MM.1S (cell line): ENCODE measurements at regions not wholly inside any gene's neighbourhood (a gene's known extent, or its start where the extent isn't known, plus 50 kb on each side); places are given as distances from the start of the nearest gene placed in this dataset.

Experiments
- DNase-seq: peaks from one replicate; pipeline ENCODE4 v3.0.0-alpha.2; 2015
- H2AFZ ChIP-seq: fragments of 300-600 bp; sonication (generic); 2 replicates; pipeline ENCODE4 v1.6.0; 2016; ENCODE audit warnings: antibody characterized with exemption, low read length
- H3F3A ChIP-seq: fragments of 300-600 bp; sonication (generic); 2 replicates; pipeline ENCODE4 v1.6.1; 2016; ENCODE audit warnings: mild to moderate bottlenecking, antibody characterized with exemption, low read length, moderate library complexity, mixed read lengths; ENCODE audit not compliant: insufficient read depth
- H3K27ac ChIP-seq: fragments of 300-600 bp; sonication (generic); 2 replicates; pipeline ENCODE4 v1.5.1; 2016; ENCODE audit warnings: mild to moderate bottlenecking, low read length
- H3K27me3 ChIP-seq: fragments of 300-600 bp; sonication (generic); replicated peaks from 2 replicates; pipeline ENCODE4 v1.6.0; 2016; ENCODE audit warnings: low read length; ENCODE audit not compliant: insufficient read depth
- H3K36me3 ChIP-seq: fragments of 300-600 bp; sonication (generic); replicated peaks from 2 replicates; pipeline ENCODE4 v1.6.1; 2016; ENCODE audit warnings: mild to moderate bottlenecking, low read length, mixed read lengths; ENCODE audit not compliant: insufficient read depth
- H3K4me1 ChIP-seq: fragments of 300-600 bp; sonication (generic); 2 replicates; pipeline ENCODE4 v1.6.1; 2016; ENCODE audit warnings: low read length, mixed read lengths
- H3K4me2 ChIP-seq: fragments of 300-600 bp; sonication (generic); 2 replicates; pipeline ENCODE4 v1.6.0; 2016; ENCODE audit warnings: low read depth, low read length
- H3K4me3 ChIP-seq: fragments of 300-600 bp; sonication (generic); 2 replicates; pipeline ENCODE4 v1.5.1; 2016; ENCODE audit warnings: low read length, mixed read lengths
- H3K79me2 ChIP-seq: fragments of 300-600 bp; sonication (generic); 2 replicates; pipeline ENCODE4 v1.6.1; 2016; ENCODE audit warnings: mixed run types, low read length, mixed read lengths
- H3K9ac ChIP-seq: fragments of 300-600 bp; sonication (generic); 2 replicates; pipeline ENCODE4 v1.6.1; 2016; ENCODE audit warnings: low read length, mixed read lengths
- H3K9me2 ChIP-seq: fragments of 300-600 bp; sonication (generic); replicated peaks from 2 replicates; pipeline ENCODE4 v1.6.1; 2016; ENCODE audit warnings: mild to moderate bottlenecking, low read length, mixed read lengths; ENCODE audit not compliant: insufficient read depth
- H3K9me3 ChIP-seq: fragments of 300-600 bp; sonication (generic); replicated peaks from 2 replicates; pipeline ENCODE4 v1.6.1; 2016; ENCODE audit warnings: mild to moderate bottlenecking, low read length, mixed read lengths; ENCODE audit not compliant: insufficient read depth
- H4K20me1 ChIP-seq: fragments of 300-600 bp; sonication (generic); 2 replicates; pipeline ENCODE4 v1.6.1; 2016; ENCODE audit warnings: mild to moderate bottlenecking, low read length, moderate library complexity, mixed read lengths; ENCODE audit not compliant: insufficient read depth
- CTCF ChIP-seq: fragments of 300-600 bp; sonication (generic); IDR thresholded peaks from 2 replicates; pipeline ENCODE4 v1.5.1; 2016; ENCODE audit warnings: antibody characterized with exemption, low read length, mixed read lengths
- EZH2 ChIP-seq: fragments of 300-600 bp; sonication (generic); optimal IDR thresholded peaks from 2 replicates; pipeline ENCODE3; 2017; ENCODE audit warnings: low read depth, mild to moderate bottlenecking, antibody characterized with exemption, low read length, mixed read lengths
- EZH2phosphoT487 ChIP-seq: fragments of 300-600 bp; sonication (generic); IDR thresholded peaks from 2 replicates; pipeline ENCODE4 v1.6.1; 2018; ENCODE audit warnings: antibody characterized with exemption, low read length

- no peak for DNase-seq
- no peaks in the 10 kb centered on the region for H3K9me3 ChIP-seq
- no peak overlapping the region for H3K9ac ChIP-seq
- no peaks in the 10 kb centered on the region for H3K9me2 ChIP-seq
- no peaks in the 10 kb centered on the region for H3K36me3 ChIP-seq
- no peak overlapping the region for H3K4me3 ChIP-seq
- no peaks in the 10 kb centered on the region for H3K79me2 ChIP-seq
- no peak overlapping the region for H3K4me2 ChIP-seq
- no peak for TF ChIP-seq CTCF
- no peak for TF ChIP-seq EZH2
- TF ChIP-seq EZH2phosphoT487: no peak
- no peaks in the 10 kb centered on the region for H3F3A ChIP-seq
- no peaks in the 10 kb centered on the region for H3K4me1 ChIP-seq
- H3K27ac ChIP-seq: no peak overlapping the region
- H2AFZ ChIP-seq: no peak overlapping the region
- H3K27me3 ChIP-seq: no peaks in the 10 kb centered on the region
- H4K20me1 ChIP-seq: no peaks in the 10 kb centered on the region
Measured at GRCh38 chr5:110338341-110339083, 388.0 kb downstream of the TMEM232 start.

- no peak for TF ChIP-seq CTCF
- TF ChIP-seq EZH2phosphoT487: no peak
- no peak for TF ChIP-seq EZH2
- no peaks in the 10 kb centered on the region for H3K4me1 ChIP-seq
- H3F3A ChIP-seq: no peaks in the 10 kb centered on the region
- no peaks in the 10 kb centered on the region for H3K79me2 ChIP-seq
- H3K4me3 ChIP-seq: no peak overlapping the region
- no peaks in the 10 kb centered on the region for H3K27me3 ChIP-seq
- no peak overlapping the region for H3K4me2 ChIP-seq
- no peaks in the 10 kb centered on the region for H3K36me3 ChIP-seq
- H2AFZ ChIP-seq: no peak overlapping the region
- no peaks in the 10 kb centered on the region for H3K9me2 ChIP-seq
- H3K9ac ChIP-seq: no peak overlapping the region
- no peak overlapping the region for H3K27ac ChIP-seq
- no peak for DNase-seq
- no peaks in the 10 kb centered on the region for H3K9me3 ChIP-seq
- H4K20me1 ChIP-seq: no peaks in the 10 kb centered on the region
Measured at GRCh38 chr5:110339399-110339798, 387.1 kb downstream of the TMEM232 start.

- Histone ChIP-seq H3K27ac (no peak overlapping the region), H3F3A (no peaks in the 10 kb centered on the region), H3K4me1 (no peaks in the 10 kb centered on the region), H3K27me3 (no peaks in the 10 kb centered on the region), H2AFZ (no peak overlapping the region), H3K9ac (no peak overlapping the region), H3K9me2 (no peaks in the 10 kb centered on the region), H3K79me2 (no peaks in the 10 kb centered on the region), H3K9me3 (no peaks in the 10 kb centered on the region), H3K4me3 (no peak overlapping the region), H3K4me2 (no peak overlapping the region), H4K20me1 (no peaks in the 10 kb centered on the region), H3K36me3 (no peaks in the 10 kb centered on the region)
- DNase-seq: no peak
- TF ChIP-seq CTCF (no peak), EZH2phosphoT487 (no peak), EZH2 (no peak)
Measured at GRCh38 chr5:110341836-110342235, 384.6 kb downstream of the TMEM232 start.
